Neural cell (in vitro differentiated cells): ENCODE measurements at regions not wholly inside any gene's neighbourhood (a gene's known extent, or its start where the extent isn't known, plus 50 kb on each side); places are given as distances from the start of the nearest gene placed in this dataset.

Experiments used
- H2AFZ ChIP-seq: fragments of 200-600, 300-800 bp; sonication (generic), shearing (Covaris generic); 2 replicates; pipeline ENCODE4 v1.6.0; 2014; ENCODE audit warnings: low read depth, mild to moderate bottlenecking, antibody characterized with exemption, low read length, moderate library complexity
- H3F3A ChIP-seq: fragments of 200-600 bp; shearing (Covaris generic); 2 replicates; pipeline ENCODE4 v1.6.1; 2016; ENCODE audit warnings: mild to moderate bottlenecking, moderate library complexity, mixed read lengths, antibody characterized with exemption, low read length; ENCODE audit not compliant: insufficient read depth, poor library complexity, severe bottlenecking
- H3K27ac ChIP-seq: fragments of 200-600, 300-800 bp; sonication (generic), shearing (Covaris generic); 2 replicates; pipeline ENCODE4 v1.5.1; 2014; ENCODE audit warnings: mild to moderate bottlenecking, low read length, moderate library complexity
- H3K27me3 ChIP-seq: fragments of 300-800, 200-600 bp; sonication (generic), shearing (Covaris generic); 2 replicates; pipeline ENCODE4 v1.6.0; 2014; ENCODE audit warnings: mild to moderate bottlenecking, low read depth, low read length, moderate library complexity; ENCODE audit not compliant: insufficient read depth
- H3K36me3 ChIP-seq: fragments of 300-800, 200-600 bp; sonication (generic), shearing (Covaris generic); 2 replicates; pipeline ENCODE4 v1.5.1; 2014; ENCODE audit warnings: mild to moderate bottlenecking, antibody characterized with exemption, low read length, moderate library complexity; ENCODE audit not compliant: insufficient read depth
- H3K4me2 ChIP-seq: fragments of 300-800, 200-600 bp; sonication (generic), shearing (Covaris generic); 2 replicates; pipeline ENCODE4 v1.6.0; 2014; ENCODE audit warnings: mild to moderate bottlenecking, low read length
- H3K4me3 ChIP-seq: fragments of 300-800, 200-600 bp; sonication (generic), shearing (Covaris generic); 2 replicates; pipeline ENCODE4 v1.5.1; 2014; ENCODE audit warnings: mild to moderate bottlenecking, low read length, moderate library complexity
- H3K79me2 ChIP-seq: fragments of 200-600 bp; shearing (Covaris generic); replicated peaks from 2 replicates; pipeline ENCODE4 v1.6.0; 2014; ENCODE audit warnings: mild to moderate bottlenecking, low read length, moderate library complexity; ENCODE audit not compliant: insufficient read depth
- H3K9ac ChIP-seq: fragments of 300-800, 200-600 bp; sonication (generic), shearing (Covaris generic); 2 replicates; pipeline ENCODE4 v1.6.1; 2016; ENCODE audit warnings: mild to moderate bottlenecking, low read length, mixed read lengths
- H3K9me2 ChIP-seq: fragments of 200-600 bp; shearing (Covaris generic); 2 replicates; pipeline ENCODE4 v1.6.1; 2016; ENCODE audit warnings: mild to moderate bottlenecking, low read length, mixed read lengths; ENCODE audit not compliant: insufficient read depth
- H3K9me3 ChIP-seq: fragments of 200-600, 300-800 bp; sonication (generic), shearing (Covaris generic); 2 replicates; pipeline ENCODE4 v1.6.1; 2016; ENCODE audit warnings: mild to moderate bottlenecking, mixed run types, low read length, moderate library complexity, mixed read lengths
- H4K20me1 ChIP-seq: fragments of 200-600 bp; shearing (Covaris generic); 2 replicates; pipeline ENCODE4 v1.6.1; 2016; ENCODE audit warnings: mild to moderate bottlenecking, mixed run types; ENCODE audit not compliant: insufficient read depth
- CTCF ChIP-seq: fragments of 450-650 bp; IDR thresholded peaks from 2 replicates; pipeline ENCODE4 v1.5.1; 2014; ENCODE audit warnings: antibody characterized with exemption, mild to moderate bottlenecking, moderate library complexity; ENCODE audit not compliant: poor library complexity, severe bottlenecking
- EP300 ChIP-seq: fragments of 450-650 bp; conservative IDR thresholded peaks from 2 replicates; pipeline ENCODE4 v1.6.1; 2014; ENCODE audit warnings: antibody characterized with exemption, mild to moderate bottlenecking, moderate library complexity; ENCODE audit not compliant: poor library complexity, severe bottlenecking
- EZH2 ChIP-seq: fragments of 200-600, 300-800 bp; shearing (Covaris generic), sonication (generic); IDR thresholded peaks from 2 replicates; pipeline ENCODE4 v1.6.1; 2014; ENCODE audit warnings: antibody characterized with exemption, low read length, borderline replicate concordance, mild to moderate bottlenecking; ENCODE audit not compliant: insufficient read depth, poor library complexity, severe bottlenecking
- MXI1 ChIP-seq: fragments of 450-650 bp; conservative IDR thresholded peaks from 2 replicates; pipeline ENCODE4 v1.6.1; 2014; ENCODE audit warnings: antibody characterized with exemption, mild to moderate bottlenecking; ENCODE audit not compliant: poor library complexity, severe bottlenecking
- POLR2AphosphoS5 ChIP-seq: IDR thresholded peaks from 2 replicates; pipeline ENCODE4 v1.6.1; 2012
- REST ChIP-seq: IDR thresholded peaks from 2 replicates; pipeline ENCODE4 v1.6.1; 2012; ENCODE audit warnings: borderline replicate concordance
- SMC3 ChIP-seq: fragments of 450-650 bp; conservative IDR thresholded peaks from 2 replicates; pipeline ENCODE4 v1.6.1; 2014; ENCODE audit warnings: antibody characterized with exemption, mild to moderate bottlenecking, moderate library complexity; ENCODE audit not compliant: poor library complexity
- TAF1 ChIP-seq: IDR thresholded peaks from 2 replicates; pipeline ENCODE4 v1.6.1; 2012; ENCODE audit warnings: low read depth

- Histone ChIP-seq H3K36me3 (no peaks in the 10 kb centered on the region), H3K4me2 (no peak overlapping the region), H4K20me1 (no peaks in the 10 kb centered on the region), H3K27me3 (no peaks in the 10 kb centered on the region), H3K9ac (no peak overlapping the region), H3K9me2 (no peaks in the 10 kb centered on the region), H3K4me3 (no peak overlapping the region), H3K79me2 (no peaks in the 10 kb centered on the region), H3F3A (no peaks in the 10 kb centered on the region), H3K9me3 (no peaks in the 10 kb centered on the region), H2AFZ (no peak overlapping the region), H3K27ac (no peak overlapping the region)
- TF ChIP-seq POLR2AphosphoS5 (no peak), EP300 (no peak), CTCF (no peak)
Observed at GRCh38 chr5:12920527-12920926, 1016.3 kb upstream of the CTNND2 start.

- H3K9ac ChIP-seq = no peak overlapping the region
- no peaks in the 10 kb centered on the region for H3K27me3 ChIP-seq
- no peaks in the 10 kb centered on the region for H3K9me3 ChIP-seq
- H2AFZ ChIP-seq = no peak overlapping the region
- TF ChIP-seq EZH2 (no peak), EP300 (no peak), SMC3 (no peak), POLR2AphosphoS5 (no peak), REST (no peak), MXI1 (no peak), CTCF (no peak), TAF1 (no peak)
- no peaks in the 10 kb centered on the region for H3K36me3 ChIP-seq
- H3K4me3 ChIP-seq = no peak overlapping the region
- H3K79me2 ChIP-seq = no peaks in the 10 kb centered on the region
- H3K27ac ChIP-seq = no peak overlapping the region
- no peaks in the 10 kb centered on the region for H3K9me2 ChIP-seq
- no peak overlapping the region for H3K4me2 ChIP-seq
- H3F3A ChIP-seq = no peaks in the 10 kb centered on the region
- H4K20me1 ChIP-seq = no peaks in the 10 kb centered on the region
Observed at GRCh38 chr5:12911156-12911555, 1006.9 kb upstream of the CTNND2 start.
